Lung (tissue), 11 donors: ENCODE measurements at regions not wholly inside any gene's neighbourhood (a gene's known extent, or its start where the extent isn't known, plus 50 kb on each side); places are given as distances from the start of the nearest gene placed in this dataset.

Experiments
- ATAC-seq: fragments of 200-7000 bp; cut with Tn5 transposase; one replicate; pipeline ENCODE4 v1.9.1; 2020; ENCODE audit warnings: moderate number of reproducible peaks; ENCODE audit not compliant: insufficient read depth, low FRiP score
- DNase-seq, 3 donors: peaks; one replicate each; pipeline ENCODE4 v3.0.0-alpha.2; 2013 to 2017
- H3K27ac ChIP-seq, 2 donors: one replicate each; pipeline ENCODE4 v1.5.1; 2013; ENCODE audit warnings: mild to moderate bottlenecking in 2 of 2, moderate library complexity in 2 of 2, control low read depth in 1 of 2, inconsistent platforms in 1 of 2, low read depth in 1 of 2, low read length in 1 of 2
- H3K27me3 ChIP-seq, 3 donors: one replicate each; pipeline ENCODE4 v1.5.1; 2013; ENCODE audit warnings: low read length in 2 of 3; ENCODE audit not compliant: control insufficient read depth in 3 of 3, insufficient read depth in 3 of 3
- H3K36me3 ChIP-seq, 4 donors: one replicate each; pipeline ENCODE4 v1.5.1; 2013; ENCODE audit warnings: low read length in 4 of 4, mild to moderate bottlenecking in 1 of 4, moderate library complexity in 1 of 4; ENCODE audit not compliant: control insufficient read depth in 4 of 4, insufficient read depth in 4 of 4
- H3K4me1 ChIP-seq, 5 donors: one replicate each; pipeline ENCODE4 v1.5.1; 2013; ENCODE audit warnings: low read length in 5 of 5, mild to moderate bottlenecking in 2 of 5, moderate library complexity in 1 of 5; ENCODE audit not compliant: control insufficient read depth in 5 of 5, insufficient read depth in 5 of 5
- H3K4me3 ChIP-seq: one replicate; pipeline ENCODE4 v1.5.1; 2013; ENCODE audit warnings: mild to moderate bottlenecking, control low read depth, moderate library complexity
- H3K9ac ChIP-seq, 2 donors: one replicate each; pipeline ENCODE4 v1.5.1; 2013; ENCODE audit warnings: low read length in 2 of 2, control low read depth in 1 of 2; ENCODE audit not compliant: insufficient read depth in 1 of 2
- H3K9me3 ChIP-seq, 4 donors: one replicate each; pipeline ENCODE4 v1.5.1; 2013; ENCODE audit warnings: low read length in 3 of 4, mild to moderate bottlenecking in 1 of 4, moderate library complexity in 1 of 4; ENCODE audit not compliant: control insufficient read depth in 4 of 4, insufficient read depth in 3 of 4
- WGBS, 2 donors: extraction: QIAGEN DNeasy Blood & Tissue Kit; methylation state at CpG; one replicate each; pipeline ENCODE4 v1.1.7; 2013; 5-methylcytosine and 5-hydroxymethylcytosine counted together
- TF ChIP-seq, protein P1 (sequence below): IDR thresholded peaks from 2 replicates; pipeline ENCODE4 v1.5.1; 2012; ENCODE audit warnings: mild to moderate bottlenecking; ENCODE audit errors: control extremely low read depth, extremely low read depth
- donor health status: control.
- donor health status: control.
- donor health status: Bipolar disorder and iron deficiency.
- donor health status: healthy.
- donor health status: DM: yes; HTN: yes; CAD: no.

DNA sequence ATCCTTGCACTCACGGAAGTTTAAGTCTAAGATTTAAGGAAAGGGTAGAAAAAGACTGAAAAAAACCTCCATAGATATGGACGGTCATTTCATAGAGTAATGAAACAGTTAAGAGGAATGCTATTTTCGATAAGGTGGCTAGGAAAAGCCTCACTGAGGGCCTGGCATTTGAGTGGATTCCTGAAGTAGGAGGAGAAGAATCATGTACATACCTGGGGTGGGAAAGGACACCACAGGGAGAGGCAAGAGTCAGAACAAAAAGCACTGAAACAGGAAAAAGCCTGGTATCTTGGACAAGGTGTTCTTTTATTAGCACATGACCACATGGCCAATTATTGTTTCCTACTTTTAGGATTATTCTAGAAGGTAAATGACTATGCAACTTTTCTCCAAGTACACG is 547.2 kb upstream of the DIPK2B start:
- H3K9me3 ChIP-seq: no peaks in the 10 kb centered on the region
- WGBS, 2 donors: 43 to 51% methylated on average over 4 of the region's 4 CpGs
- TF ChIP-seq, protein P1, sequence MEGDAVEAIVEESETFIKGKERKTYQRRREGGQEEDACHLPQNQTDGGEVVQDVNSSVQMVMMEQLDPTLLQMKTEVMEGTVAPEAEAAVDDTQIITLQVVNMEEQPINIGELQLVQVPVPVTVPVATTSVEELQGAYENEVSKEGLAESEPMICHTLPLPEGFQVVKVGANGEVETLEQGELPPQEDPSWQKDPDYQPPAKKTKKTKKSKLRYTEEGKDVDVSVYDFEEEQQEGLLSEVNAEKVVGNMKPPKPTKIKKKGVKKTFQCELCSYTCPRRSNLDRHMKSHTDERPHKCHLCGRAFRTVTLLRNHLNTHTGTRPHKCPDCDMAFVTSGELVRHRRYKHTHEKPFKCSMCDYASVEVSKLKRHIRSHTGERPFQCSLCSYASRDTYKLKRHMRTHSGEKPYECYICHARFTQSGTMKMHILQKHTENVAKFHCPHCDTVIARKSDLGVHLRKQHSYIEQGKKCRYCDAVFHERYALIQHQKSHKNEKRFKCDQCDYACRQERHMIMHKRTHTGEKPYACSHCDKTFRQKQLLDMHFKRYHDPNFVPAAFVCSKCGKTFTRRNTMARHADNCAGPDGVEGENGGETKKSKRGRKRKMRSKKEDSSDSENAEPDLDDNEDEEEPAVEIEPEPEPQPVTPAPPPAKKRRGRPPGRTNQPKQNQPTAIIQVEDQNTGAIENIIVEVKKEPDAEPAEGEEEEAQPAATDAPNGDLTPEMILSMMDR: no peak
- DNase-seq (no peak), ATAC-seq (no peak)
- no peaks in the 10 kb centered on the region for H3K4me1 ChIP-seq
- H3K27me3 ChIP-seq: peaks cover 0 to 5% (median 0%) of the 10 kb centered on the region in 3 donors
- H3K4me3 ChIP-seq: no peak overlapping the region
- peaks cover 0 to 7% (median 1%) of the 10 kb centered on the region in 4 donors for H3K36me3 ChIP-seq
- no peak overlapping the region for H3K9ac ChIP-seq
- H3K27ac ChIP-seq: peak overlapping the region in 1 of 2 donors; percentile 60

DNA sequence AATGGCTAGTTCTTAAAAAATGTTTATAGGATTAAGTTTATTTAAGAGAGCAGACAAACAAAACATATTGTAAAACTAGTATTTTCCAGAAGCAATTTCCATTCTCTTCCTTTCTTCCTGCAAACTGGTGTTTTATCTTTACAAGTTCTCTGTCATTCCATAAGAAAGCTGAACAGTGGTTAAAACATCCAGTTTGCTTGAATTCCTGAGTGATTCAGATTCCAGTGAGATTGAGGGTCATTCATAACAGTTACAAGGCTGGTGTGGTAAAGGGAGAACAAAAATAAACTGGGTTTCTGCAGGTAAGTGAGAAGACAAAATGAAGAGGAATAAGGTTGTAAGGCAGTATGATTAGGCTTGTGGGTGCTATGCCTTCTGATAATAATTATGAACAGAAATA is 544.8 kb upstream of the DIPK2B start:
- Histone ChIP-seq H3K27me3 (peaks cover 0 to 5% (median 0%) of the 10 kb centered on the region in 3 donors), H3K9me3 (no peaks in the 10 kb centered on the region), H3K4me1 (no peaks in the 10 kb centered on the region), H3K9ac (no peak overlapping the region), H3K27ac (no peak overlapping the region), H3K4me3 (no peak overlapping the region), H3K36me3 (peaks cover 0 to 7% (median 1%) of the 10 kb centered on the region in 4 donors)
- no peak for ATAC-seq
- TF ChIP-seq, protein P1: no peak
- DNase-seq: no peak

DNA sequence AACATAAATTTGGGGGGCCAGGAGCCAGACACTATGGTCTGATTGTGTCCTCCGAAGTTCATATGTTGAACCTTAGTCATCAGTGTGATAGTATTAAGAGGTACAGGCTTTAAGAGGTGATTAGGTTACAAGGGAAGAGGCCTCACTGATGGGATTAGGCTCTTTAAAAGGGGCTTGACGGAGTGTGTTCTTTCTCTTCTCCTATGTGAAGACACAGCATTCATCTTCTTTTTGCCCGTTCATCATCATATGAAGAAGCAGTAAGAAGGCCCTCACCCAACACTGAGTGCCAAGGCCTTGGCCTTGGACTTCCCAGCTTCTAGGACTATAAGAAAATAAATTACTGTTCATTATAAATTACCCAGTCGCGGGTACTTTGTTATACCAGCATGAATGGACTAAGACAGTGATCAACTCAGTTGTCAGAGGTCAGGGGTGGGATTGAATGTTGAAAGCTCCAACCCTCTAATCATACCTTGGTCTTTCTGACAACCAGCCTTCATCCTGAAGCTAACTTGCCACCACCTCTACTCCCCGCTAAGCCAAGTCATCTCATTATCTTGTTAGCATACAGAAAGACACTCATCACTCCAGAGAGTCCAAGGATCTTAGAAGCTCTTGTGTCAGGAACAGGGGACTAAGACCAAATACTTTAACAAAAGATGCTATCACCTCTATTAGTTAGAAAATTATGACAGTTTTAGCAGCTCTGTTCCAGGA is 543.4 kb upstream of the DIPK2B start:
- ATAC-seq: no peak

More for the DNA sequence above, 543.4 kb upstream of the DIPK2B start:
- TF ChIP-seq, protein P1: no peak
- Histone ChIP-seq H3K4me1 (no peaks in the 10 kb centered on the region), H3K4me3 (no peak overlapping the region), H3K9me3 (no peaks in the 10 kb centered on the region), H3K27me3 (peaks cover 0 to 5% (median 0%) of the 10 kb centered on the region in 3 donors), H3K27ac (no peak overlapping the region), H3K36me3 (peaks cover 0 to 7% (median 1%) of the 10 kb centered on the region in 4 donors), H3K9ac (no peak overlapping the region)
- 89 to 98% methylated on average over 6 of the region's 6 CpGs for WGBS, 2 donors
- DNase-seq: no peak
